HL-60/S4 treated with phorbol 12-myristate 13-acetate at 8.2 ng/mL for 4 days and 3 days (cell line): ENCODE measurements at regions not wholly inside any gene's neighbourhood (a gene's known extent, or its start where the extent isn't known, plus 50 kb on each side); places are given as distances from the start of the nearest gene placed in this dataset.

Experiments
- in situ Hi-C: fragments of 300-500 bp; cut with MboI; formaldehyde crosslinking; loops from 2 replicates; pipeline ENCODE4 v1.15.0; 2022; ENCODE audit warnings: low sequenced_read_pairs

GRCh38 chr6:113599444-113599843 lies 257.7 kb upstream of the MARCKS start:
- in situ Hi-C loops, result no loop called here

GRCh38 chr6:113600551-113601339 lies 256.4 kb upstream of the MARCKS start:
- in situ Hi-C loops, result no loop called here

GRCh38 chr6:113607821-113608545 lies 249.2 kb upstream of the MARCKS start:
- in situ Hi-C loops, result no loop called here

- in situ Hi-C loops, result no loop called here
Measured at GRCh38 chr6:113610377-113610988, 246.7 kb upstream of the MARCKS start.

GRCh38 chr6:113616701-113617274 lies 240.4 kb upstream of the MARCKS start:
- in situ Hi-C loops, result no loop called here

GRCh38 chr6:113619077-113619476 lies 238.1 kb upstream of the MARCKS start:
- in situ Hi-C loops, result no loop called here

- in situ Hi-C loops, result no loop called here
Measured at GRCh38 chr6:113620386-113620785, 236.8 kb upstream of the MARCKS start.

- in situ Hi-C loops, result no loop called here
Measured at GRCh38 chr6:113622254-113622653, 234.9 kb upstream of the MARCKS start.

- in situ Hi-C loops, result no loop called here
Measured at GRCh38 chr6:113623129-113623528, 234.0 kb upstream of the MARCKS start.

GRCh38 chr6:113625850-113626249 lies 231.3 kb upstream of the MARCKS start:
- in situ Hi-C loops, result no loop called here

- in situ Hi-C loops, result no loop called here
Measured at GRCh38 chr6:113626475-113626874, 230.7 kb upstream of the MARCKS start.

- in situ Hi-C loops, result no loop called here
Measured at GRCh38 chr6:113627480-113627879, 229.7 kb upstream of the MARCKS start.

- in situ Hi-C loops, result no loop called here
Measured at GRCh38 chr6:113629256-113629655, 227.9 kb upstream of the MARCKS start.

- in situ Hi-C loops, result no loop called here
Measured at GRCh38 chr6:113629975-113630737, 227.0 kb upstream of the MARCKS start.

GRCh38 chr6:113630738-113631535 lies 226.2 kb upstream of the MARCKS start:
- in situ Hi-C loops, result no loop called here

- in situ Hi-C loops, result no loop called here
Measured at GRCh38 chr6:113631666-113632065, 225.5 kb upstream of the MARCKS start.

- in situ Hi-C loops, result no loop called here
Measured at GRCh38 chr6:113632220-113632864, 224.8 kb upstream of the MARCKS start.

- in situ Hi-C loops, result no loop called here
Measured at GRCh38 chr6:113633638-113634037, 223.5 kb upstream of the MARCKS start.

- in situ Hi-C loops, result no loop called here
Measured at GRCh38 chr6:113634352-113635163, 222.6 kb upstream of the MARCKS start.
